H1 (cell line): ENCODE measurements at regions not wholly inside any gene's neighbourhood (a gene's known extent, or its start where the extent isn't known, plus 50 kb on each side); places are given as distances from the start of the nearest gene placed in this dataset.

Experiments used
- CTCF ChIA-PET: fragments of 300-600 bp; sonication (Branson Sonifier 250); formaldehyde crosslinking; loops from one replicate; lab custom pipeline; 2021; ENCODE audit not compliant: partially characterized antibody; lab: Charles Lee
- POLR2A ChIA-PET: fragments of 300-600 bp; sonication (Branson Sonifier 250); formaldehyde crosslinking; loops from one replicate; lab custom pipeline; 2021; ENCODE audit warnings: inconsistent platforms; ENCODE audit not compliant: partially characterized antibody; lab: Charles Lee
- DNase-seq, 2 experiments: peaks; one replicate each; pipeline versions ENCODE4 v3.0.0 to v3.0.0-alpha.2; 2010 to 2022; ENCODE audit warnings: low spot score in 2 of 2, low read depth in 1 of 2, mixed read lengths in 1 of 2
- FAIRE-seq: peaks from 2 replicates; lab custom pipeline; 2011; peaks lifted over from hg19 to GRCh38; lab: Jason Lieb, UNC
- H2AFZ ChIP-seq: 2 replicates; pipeline ENCODE4 v1.8.1; 2012; ENCODE audit warnings: low read length, inconsistent platforms
- H2AK5ac ChIP-seq: 2 replicates; pipeline ENCODE4 v1.6.1; 2013; ENCODE audit warnings: low read depth, low read length
- H2BK120ac ChIP-seq: replicated peaks from 2 replicates; pipeline ENCODE3; 2013; ENCODE audit warnings: low read depth, low read length, inconsistent platforms
- H2BK12ac ChIP-seq: 2 replicates; pipeline ENCODE4 v1.6.1; 2013; ENCODE audit warnings: low read depth, low read length
- H2BK15ac ChIP-seq: 2 replicates; pipeline ENCODE4 v1.6.1; 2013; ENCODE audit warnings: low read length
- H2BK20ac ChIP-seq: 2 replicates; pipeline ENCODE4 v1.6.1; 2013; ENCODE audit warnings: low read length
- H2BK5ac ChIP-seq: 2 replicates; pipeline ENCODE4 v1.6.1; 2013; ENCODE audit warnings: low read depth, low read length
- H3K14ac ChIP-seq: 2 replicates; pipeline ENCODE4 v1.6.1; 2013; ENCODE audit warnings: inconsistent platforms; ENCODE audit not compliant: insufficient read length
- H3K18ac ChIP-seq: 2 replicates; pipeline ENCODE4 v1.6.1; 2013; ENCODE audit warnings: low read length; ENCODE audit errors: extremely low read depth
- H3K23ac ChIP-seq: 2 replicates; pipeline ENCODE4 v1.6.1; 2013; ENCODE audit warnings: inconsistent platforms; ENCODE audit not compliant: insufficient read length
- H3K23me2 ChIP-seq: 2 replicates; pipeline ENCODE4 v1.6.1; 2013; ENCODE audit warnings: low read depth, low read length
- H3K27ac ChIP-seq: 2 replicates; pipeline ENCODE4 v1.6.1; 2011; ENCODE audit warnings: low read depth, low read length, inconsistent platforms
- H3K27me3 ChIP-seq, 4 experiments: replicated peaks in 1 of 4; 1 replicate in 1 of 4; 2 replicates in 3 of 4; pipeline versions ENCODE4 v1.6.1 to v1.8.1; 2011 to 2013; ENCODE audit warnings: low read length in 3 of 4, mild to moderate bottlenecking in 3 of 4, inconsistent platforms in 2 of 4, mixed read lengths in 2 of 4, moderate library complexity in 1 of 4; ENCODE audit not compliant: control insufficient read depth in 3 of 4, insufficient read depth in 3 of 4; ENCODE audit errors: extremely low read depth in 1 of 4
- H3K36me3 ChIP-seq, 4 experiments: 2 replicates each; pipeline versions ENCODE4 v1.6.1 to v1.8.1; 2011 to 2013; ENCODE audit warnings: mild to moderate bottlenecking in 4 of 4, low read length in 3 of 4, moderate library complexity in 2 of 4, control low read depth in 1 of 4, inconsistent platforms in 1 of 4; ENCODE audit not compliant: insufficient read depth in 4 of 4, control insufficient read depth in 2 of 4
- H3K4ac ChIP-seq: replicated peaks from 2 replicates; pipeline ENCODE3; 2013; ENCODE audit warnings: low read length, low read depth, mixed read lengths, inconsistent platforms; ENCODE audit not compliant: insufficient read length
- H3K4me1 ChIP-seq, 4 experiments: replicated peaks in 1 of 4; 1 replicate in 1 of 4; 2 replicates in 3 of 4; pipeline versions ENCODE4 v1.6.1 to v1.8.1; 2011 to 2013; ENCODE audit warnings: low read length in 3 of 4, inconsistent platforms in 2 of 4, mixed read lengths in 1 of 4; ENCODE audit not compliant: insufficient read depth in 4 of 4, control insufficient read depth in 3 of 4
- H3K4me2 ChIP-seq, 2 experiments: 2 replicates each; pipeline versions ENCODE4 v1.6.1 to v1.8.1; 2011 to 2013; ENCODE audit warnings: low read depth in 2 of 2, low read length in 2 of 2, control low read depth in 1 of 2, inconsistent platforms in 1 of 2, mild to moderate bottlenecking in 1 of 2; ENCODE audit not compliant: insufficient read depth in 1 of 2
- H3K4me3 ChIP-seq, 4 experiments: fragments of 200-600, 300-600 bp in 1 of 4; sonication (generic), shearing (Covaris generic), sonication (Bioruptor Twin) in 1 of 4; 2 replicates each; pipeline versions ENCODE4 v1.5.1 to v1.8.1; 2011 to 2016; ENCODE audit warnings: low read length in 4 of 4, low read depth in 3 of 4, control low read depth in 2 of 4, inconsistent platforms in 2 of 4, mild to moderate bottlenecking in 2 of 4, mixed read lengths in 1 of 4, moderate library complexity in 1 of 4; ENCODE audit not compliant: insufficient read depth in 2 of 4; ENCODE audit errors: extremely low read depth in 1 of 4
- H3K56ac ChIP-seq: replicated peaks from 2 replicates; pipeline ENCODE3; 2013; ENCODE audit warnings: low read depth, mild to moderate bottlenecking, mixed read lengths, low read length, inconsistent platforms; ENCODE audit not compliant: insufficient read length
- H3K79me1 ChIP-seq: 2 replicates; pipeline ENCODE4 v1.6.1; 2013; ENCODE audit warnings: low read depth, low read length, control low read depth
- H3K79me2 ChIP-seq, 2 experiments: 2 replicates each; pipeline versions ENCODE4 v1.6.1 to v1.8.1; 2012 to 2013; ENCODE audit warnings: low read length in 2 of 2, mild to moderate bottlenecking in 2 of 2, inconsistent platforms in 1 of 2; ENCODE audit not compliant: insufficient read depth in 2 of 2, control insufficient read depth in 1 of 2
- H3K9ac ChIP-seq, 4 experiments: replicated peaks in 1 of 4; 1 replicate in 1 of 4; 2 replicates in 3 of 4; pipeline versions ENCODE4 v1.6.1 to v1.8.1; 2011 to 2013; ENCODE audit warnings: low read depth in 3 of 4, low read length in 3 of 4, control low read depth in 2 of 4, mild to moderate bottlenecking in 2 of 4, moderate library complexity in 2 of 4, inconsistent platforms in 1 of 4; ENCODE audit errors: extremely low read depth in 1 of 4
- H3K9me3 ChIP-seq, 2 experiments: 2 replicates each; pipeline versions ENCODE4 v1.6.1 to v1.8.1; 2012 to 2013; ENCODE audit warnings: mild to moderate bottlenecking in 2 of 2, moderate library complexity in 2 of 2, control low read depth in 1 of 2, inconsistent platforms in 1 of 2, low read depth in 1 of 2, low read length in 1 of 2, mixed read lengths in 1 of 2; ENCODE audit not compliant: insufficient read depth in 2 of 2
- H4K20me1 ChIP-seq, 2 experiments: replicated peaks in 1 of 2; 2 replicates each; pipeline versions ENCODE3 to v1.8.1; 2011 to 2013; ENCODE audit warnings: inconsistent platforms in 2 of 2, low read length in 2 of 2, mild to moderate bottlenecking in 1 of 2; ENCODE audit not compliant: insufficient read depth in 2 of 2, control insufficient read depth in 1 of 2
- H4K5ac ChIP-seq: 2 replicates; pipeline ENCODE4 v1.6.1; 2013; ENCODE audit warnings: low read length, low read depth, mixed read lengths, inconsistent platforms; ENCODE audit not compliant: insufficient read length
- H4K8ac ChIP-seq: 2 replicates; pipeline ENCODE4 v1.8.0; 2013; ENCODE audit warnings: mild to moderate bottlenecking, moderate library complexity, low read length, inconsistent platforms; ENCODE audit not compliant: insufficient read depth; ENCODE audit errors: extremely low read depth
- H4K91ac ChIP-seq: replicated peaks from 2 replicates; pipeline ENCODE3; 2013; ENCODE audit warnings: low read length, mixed read lengths, inconsistent platforms; ENCODE audit not compliant: insufficient read length
- CEBPB ChIP-seq: IDR thresholded peaks from 2 replicates; pipeline ENCODE4 v1.6.1; 2012; ENCODE audit warnings: low read depth, low read length
- WGBS, 2 experiments: shearing (Covaris generic) in 1 of 2; methylation state at CpG; one replicate each; pipeline versions ENCODE4 v1.1.6 to v1.1.7; 2013 to 2015; ENCODE audit warnings: low lambda C conversion rate in 2 of 2, mixed read lengths in 2 of 2, inconsistent platforms in 1 of 2, low coverage in 1 of 2, missing lambda C conversion rate in 1 of 2; ENCODE audit not compliant: insufficient replicate concordance in 2 of 2, insufficient coverage in 1 of 2, insufficient read length in 1 of 2; ENCODE audit errors: extremely low coverage in 1 of 2, missing lambda C conversion rate in 1 of 2; 5-methylcytosine and 5-hydroxymethylcytosine counted together

DNA sequence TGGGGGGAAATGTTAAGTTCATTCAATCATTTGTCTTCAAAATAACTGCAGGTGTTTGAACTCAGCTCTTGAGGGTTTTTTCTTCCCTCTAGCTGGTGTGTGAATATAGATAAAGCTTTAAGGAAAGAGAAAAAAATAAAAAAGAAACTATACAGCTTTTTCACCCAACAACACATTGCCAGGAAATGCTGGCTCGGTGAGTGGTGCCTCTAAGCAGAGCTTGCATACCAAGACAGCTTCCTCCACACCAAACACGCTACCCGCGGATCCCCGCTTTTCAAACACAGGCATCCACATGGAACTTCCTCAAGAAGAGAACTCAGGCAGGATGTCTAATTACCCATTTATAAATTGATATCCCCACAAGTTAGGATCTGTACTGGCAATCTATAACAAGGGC is 69.8 kb upstream of the TANK start:
- no peaks in the 10 kb centered on the region for H3K9me3 ChIP-seq
- H4K8ac ChIP-seq, result no peak overlapping the region
- no peak overlapping the region for H4K91ac ChIP-seq
- H3K4me3 ChIP-seq, result no peak overlapping the region
- no peak overlapping the region for H3K4ac ChIP-seq
- H2BK15ac ChIP-seq, result no peak overlapping the region
- no peak overlapping the region for H2BK12ac ChIP-seq
- no peaks in the 10 kb centered on the region for H3K36me3 ChIP-seq
- H3K14ac ChIP-seq, result no peak overlapping the region
- H3K79me2 ChIP-seq, result no peaks in the 10 kb centered on the region
- WGBS, 2 experiments, result 95% methylated on average over 5 of the region's 5 CpGs; no CpG with 5 or more reads in 1 of the 2 experiments
- no peaks in the 10 kb centered on the region for H3K79me1 ChIP-seq
- H4K5ac ChIP-seq, result no peak overlapping the region
- 0 out of 2 replicates have a peak overlapping the region, but pooled peaks have one; percentile 19 for H2AFZ ChIP-seq
- FAIRE-seq, result no peak
- H2BK5ac ChIP-seq, result no peak overlapping the region
- POLR2A ChIA-PET, result no interaction called here
- TF ChIP-seq CEBPB, result no peak
- TF ChIP-seq, all 59 proteins: peak for 0
- H2AK5ac ChIP-seq, result no peak overlapping the region
- no peaks in the 10 kb centered on the region for H3K27me3 ChIP-seq
- H4K20me1 ChIP-seq, result no peaks in the 10 kb centered on the region
- H3K4me1 ChIP-seq, result no peaks in the 10 kb centered on the region
- H2BK120ac ChIP-seq, result no peak overlapping the region
- H3K23me2 ChIP-seq, result no peaks in the 10 kb centered on the region
- no peak overlapping the region for H3K4me2 ChIP-seq
- no peak overlapping the region for H3K27ac ChIP-seq
- H2BK20ac ChIP-seq, result no peak overlapping the region
- CTCF ChIA-PET, result interaction anchor here (0.8 kb wide), 1 partner anchor 42 kb away, joined by 3 read pairs; no protein-coding TSS in a partner anchor
- no peak overlapping the region for H3K56ac ChIP-seq
- no peak for DNase-seq
- H3K23ac ChIP-seq, result no peak overlapping the region
- H3K18ac ChIP-seq, result no peak overlapping the region
- no peak overlapping the region for H3K9ac ChIP-seq
